ENCODE measurements at regions not wholly inside any gene's neighbourhood (a gene's known extent, or its start where the extent isn't known, plus 50 kb on each side); places are given as distances from the start of the nearest gene placed in this dataset.

DNA sequence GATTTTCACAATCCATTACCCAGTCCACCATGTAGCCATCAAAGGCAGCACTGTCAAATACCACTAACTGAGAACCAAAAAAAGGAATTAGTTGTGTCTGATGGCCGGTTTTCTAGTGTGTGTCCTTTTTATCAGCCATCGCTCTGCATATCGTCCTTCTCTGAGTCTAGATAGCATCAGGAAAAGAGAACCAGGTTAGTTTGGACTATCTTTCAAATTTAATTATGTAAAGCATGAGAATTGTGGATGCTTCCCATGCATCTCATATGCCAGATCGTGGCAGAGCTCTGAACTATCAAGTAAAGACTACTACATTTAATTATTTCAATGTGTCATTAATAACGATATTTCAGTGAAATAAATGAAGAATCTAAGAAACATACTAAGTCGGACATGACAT lies 691.9 kb downstream of the FAM181B start:
- TF ChIP-seq, protein P1, sequence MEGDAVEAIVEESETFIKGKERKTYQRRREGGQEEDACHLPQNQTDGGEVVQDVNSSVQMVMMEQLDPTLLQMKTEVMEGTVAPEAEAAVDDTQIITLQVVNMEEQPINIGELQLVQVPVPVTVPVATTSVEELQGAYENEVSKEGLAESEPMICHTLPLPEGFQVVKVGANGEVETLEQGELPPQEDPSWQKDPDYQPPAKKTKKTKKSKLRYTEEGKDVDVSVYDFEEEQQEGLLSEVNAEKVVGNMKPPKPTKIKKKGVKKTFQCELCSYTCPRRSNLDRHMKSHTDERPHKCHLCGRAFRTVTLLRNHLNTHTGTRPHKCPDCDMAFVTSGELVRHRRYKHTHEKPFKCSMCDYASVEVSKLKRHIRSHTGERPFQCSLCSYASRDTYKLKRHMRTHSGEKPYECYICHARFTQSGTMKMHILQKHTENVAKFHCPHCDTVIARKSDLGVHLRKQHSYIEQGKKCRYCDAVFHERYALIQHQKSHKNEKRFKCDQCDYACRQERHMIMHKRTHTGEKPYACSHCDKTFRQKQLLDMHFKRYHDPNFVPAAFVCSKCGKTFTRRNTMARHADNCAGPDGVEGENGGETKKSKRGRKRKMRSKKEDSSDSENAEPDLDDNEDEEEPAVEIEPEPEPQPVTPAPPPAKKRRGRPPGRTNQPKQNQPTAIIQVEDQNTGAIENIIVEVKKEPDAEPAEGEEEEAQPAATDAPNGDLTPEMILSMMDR (IDR thresholded peaks at IDR 0.05), result no peak
- no peak for TF ChIP-seq POLR2A (IDR thresholded peaks at IDR 0.05)
